Psoas muscle (tissue), 7 donors: ENCODE measurements at regions not wholly inside any gene's neighbourhood (a gene's known extent, or its start where the extent isn't known, plus 50 kb on each side); places are given as distances from the start of the nearest gene placed in this dataset.

Experiments
- ATAC-seq, 4 donors: fragments of 200-7000 bp; cut with Tn5 transposase; one replicate each; pipeline ENCODE4 v1.9.1; 2020; ENCODE audit warnings: moderate library complexity in 3 of 4, mild to moderate bottlenecking in 2 of 4
- DNase-seq, 2 donors: peaks; one replicate each; pipeline ENCODE4 v3.0.0-alpha.2; 2020
- H3K27ac ChIP-seq: fragments of 200-600 bp; one replicate; pipeline ENCODE4 v1.8.0; 2022
- H3K27me3 ChIP-seq, 3 donors: fragments of 200-600 bp in 1 of 3; one replicate each; pipeline versions ENCODE4 v1.6.1 to v1.8.0; 2013 to 2022; ENCODE audit warnings: low read length in 2 of 3, mild to moderate bottlenecking in 2 of 3, moderate library complexity in 1 of 3; ENCODE audit not compliant: insufficient read depth in 3 of 3
- H3K36me3 ChIP-seq, 2 donors: fragments of 200-600 bp in 1 of 2; one replicate each; pipeline versions ENCODE4 v1.6.1 to v1.8.0; 2013 to 2022; ENCODE audit warnings: low read depth in 1 of 2, mild to moderate bottlenecking in 1 of 2, moderate library complexity in 1 of 2; ENCODE audit not compliant: insufficient read depth in 1 of 2
- H3K4me1 ChIP-seq: fragments of 200-600 bp; one replicate; pipeline ENCODE4 v1.8.0; 2022
- H3K4me3 ChIP-seq: fragments of 200-600 bp; one replicate; pipeline ENCODE4 v1.8.0; 2022; ENCODE audit warnings: mild to moderate bottlenecking
- H3K9me3 ChIP-seq: fragments of 200-600 bp; one replicate; pipeline ENCODE4 v1.8.0; 2022
- WGBS, 3 donors: extraction: QIAGEN DNeasy Blood & Tissue Kit; methylation state at CpG; one replicate each; pipeline versions ENCODE4 v1.1.6 to v1.1.7; 2013; 5-methylcytosine and 5-hydroxymethylcytosine counted together
- intact Hi-C, 2 donors: fragments of 100-400 bp; cut with DNase I; formaldehyde crosslinking; loops; one replicate each; pipeline versions ENCODE4 v1.11.0 to v1.14.2; 2022
- TF ChIP-seq, protein P1 (sequence below): fragments of 200-600 bp; IDR thresholded peaks from one replicate; pipeline ENCODE4 v1.8.0; 2022; ENCODE audit warnings: antibody characterized with exemption
- donor health status: healthy with polysubstance abuse.
- donor health status: DM: no; HTN: no; CAD: no; lungs with moderate emphysema.
- donor health status: Bipolar disorder and iron deficiency.
- donor health status: healthy.
- donor health status: DM: yes; HTN: yes; CAD: no.
- donor health status: DM: no; HTN: no; CAD: no.
- donor health status: DM: yes; HTN: yes; CAD: no.

- H3K36me3 ChIP-seq: no peaks in the 10 kb centered on the region
- TF ChIP-seq, protein P1, sequence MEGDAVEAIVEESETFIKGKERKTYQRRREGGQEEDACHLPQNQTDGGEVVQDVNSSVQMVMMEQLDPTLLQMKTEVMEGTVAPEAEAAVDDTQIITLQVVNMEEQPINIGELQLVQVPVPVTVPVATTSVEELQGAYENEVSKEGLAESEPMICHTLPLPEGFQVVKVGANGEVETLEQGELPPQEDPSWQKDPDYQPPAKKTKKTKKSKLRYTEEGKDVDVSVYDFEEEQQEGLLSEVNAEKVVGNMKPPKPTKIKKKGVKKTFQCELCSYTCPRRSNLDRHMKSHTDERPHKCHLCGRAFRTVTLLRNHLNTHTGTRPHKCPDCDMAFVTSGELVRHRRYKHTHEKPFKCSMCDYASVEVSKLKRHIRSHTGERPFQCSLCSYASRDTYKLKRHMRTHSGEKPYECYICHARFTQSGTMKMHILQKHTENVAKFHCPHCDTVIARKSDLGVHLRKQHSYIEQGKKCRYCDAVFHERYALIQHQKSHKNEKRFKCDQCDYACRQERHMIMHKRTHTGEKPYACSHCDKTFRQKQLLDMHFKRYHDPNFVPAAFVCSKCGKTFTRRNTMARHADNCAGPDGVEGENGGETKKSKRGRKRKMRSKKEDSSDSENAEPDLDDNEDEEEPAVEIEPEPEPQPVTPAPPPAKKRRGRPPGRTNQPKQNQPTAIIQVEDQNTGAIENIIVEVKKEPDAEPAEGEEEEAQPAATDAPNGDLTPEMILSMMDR: no peak
Measured at GRCh38 chr18:76764291-76764901, 58.0 kb upstream of the ZNF236 start.

DNA sequence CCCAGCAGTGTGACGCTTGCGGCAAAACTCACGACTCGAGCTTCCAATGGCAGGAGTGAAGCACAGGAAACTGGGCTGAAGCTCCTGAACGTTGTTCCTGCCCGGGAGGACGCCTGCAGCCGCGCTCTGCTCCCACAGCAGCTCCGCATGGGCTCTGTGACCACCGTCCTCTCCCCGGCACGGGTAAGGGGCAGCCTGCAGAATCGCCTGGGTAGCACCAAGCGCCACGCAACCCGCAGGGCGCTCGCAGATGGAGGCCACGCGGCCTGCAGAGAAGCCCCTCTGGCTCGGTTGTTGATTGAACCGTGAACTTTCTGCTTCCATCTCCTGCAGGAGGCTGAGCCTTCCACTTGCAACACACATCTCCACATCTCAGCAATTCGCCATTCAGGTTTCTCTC, 63.3 kb upstream of the ZNF236 start:
- TF ChIP-seq, protein P1: no peak
- no peaks in the 10 kb centered on the region for H3K36me3 ChIP-seq
- H3K4me1 ChIP-seq: no peaks in the 10 kb centered on the region
- no peaks in the 10 kb centered on the region for H3K9me3 ChIP-seq
- ATAC-seq: no peak
- DNase-seq: no peak
- intact Hi-C loops: no loop called here
- WGBS, 3 donors: 92 to 95% (median 94%) methylated on average over 24 of the region's 24 CpGs
- H3K27me3 ChIP-seq: no peaks in the 10 kb centered on the region
- H3K4me3 ChIP-seq: no peak overlapping the region
- H3K27ac ChIP-seq: no peak overlapping the region

More at GRCh38 chr18:76764291-76764901, 58.0 kb upstream of the ZNF236 start:
- ATAC-seq: no peak
- no peak for DNase-seq
- H3K4me1 ChIP-seq: no peaks in the 10 kb centered on the region
- peaks cover 0 to 9% (median 2%) of the 10 kb centered on the region in 3 donors for H3K27me3 ChIP-seq
- WGBS, 3 donors: 44 to 46% (median 45%) methylated on average over 10 of the region's 10 CpGs
- intact Hi-C loops: no loop called here
- H3K27ac ChIP-seq: no peak overlapping the region
- no peaks in the 10 kb centered on the region for H3K9me3 ChIP-seq
- H3K4me3 ChIP-seq: no peak overlapping the region

- intact Hi-C loops: no loop called here
- no peaks in the 10 kb centered on the region for H3K9me3 ChIP-seq
- H3K4me3 ChIP-seq: no peak overlapping the region
- H3K4me1 ChIP-seq: no peaks in the 10 kb centered on the region
- TF ChIP-seq, protein P1: no peak
- no peak overlapping the region for H3K27ac ChIP-seq
- WGBS, 3 donors: 86 to 90% (median 87%) methylated on average over 14 to 15 of the region's 15 CpGs
- DNase-seq: no peak
- H3K27me3 ChIP-seq: no peaks in the 10 kb centered on the region
- H3K36me3 ChIP-seq: no peaks in the 10 kb centered on the region
- ATAC-seq: no peak
Measured at GRCh38 chr18:76757925-76758324, 64.4 kb upstream of the ZNF236 start.

DNA sequence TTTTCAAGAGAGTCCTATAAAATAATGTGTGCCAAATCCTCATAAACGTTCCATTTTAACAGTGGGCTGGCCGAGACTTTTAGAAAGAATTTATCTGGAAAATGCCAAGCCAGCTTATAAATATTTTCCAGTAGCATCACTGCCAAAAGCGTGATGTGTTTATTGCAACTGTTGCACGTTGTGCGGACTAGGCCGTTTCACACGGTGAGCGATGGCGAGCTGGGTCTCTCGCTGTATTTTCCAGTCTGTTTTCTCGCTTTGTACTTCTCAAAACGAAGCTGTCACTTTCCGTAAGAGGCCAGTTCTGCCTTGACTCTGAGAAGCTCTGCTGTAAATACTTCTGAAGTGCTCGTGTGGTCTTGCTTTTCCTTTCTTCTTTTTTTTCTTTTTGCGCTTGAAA, 65.0 kb upstream of the ZNF236 start:
- 38 to 49% (median 45%) methylated on average over 15 of the region's 15 CpGs for WGBS, 3 donors
- intact Hi-C loops: no loop called here
- Histone ChIP-seq H3K4me1 (no peaks in the 10 kb centered on the region), H3K4me3 (no peak overlapping the region), H3K27me3 (no peaks in the 10 kb centered on the region), H3K9me3 (no peaks in the 10 kb centered on the region), H3K27ac (no peak overlapping the region), H3K36me3 (no peaks in the 10 kb centered on the region)
- ATAC-seq: no peak
- TF ChIP-seq, protein P1: no peak
- no peak for DNase-seq
